ENCODE measurements at regions not wholly inside any gene's neighbourhood (a gene's known extent, or its start where the extent isn't known, plus 50 kb on each side); places are given as distances from the start of the nearest gene placed in this dataset.

- H3K27me3 ChIP-seq (replicated peaks in 1 of 4; ENCODE audit: control insufficient read depth in 3 of 4, extremely low read depth in 1 of 4, insufficient read depth in 3 of 4, low read length in 3 of 4), result no peaks in the 10 kb centered on the region
- H2BK120ac ChIP-seq (replicated peaks; ENCODE audit: low read depth, low read length), result no peak overlapping the region
These were observed 648.6 kb downstream of the SEMA5A start for GRCh38 chr5:8897316-8897715.

More at GRCh38 chr5:8897316-8897715, 648.6 kb downstream of the SEMA5A start:
- no peak overlapping the region for H3K4ac ChIP-seq (replicated peaks; ENCODE audit: insufficient read length, low read depth, low read length)
- no peak overlapping the region for H3K56ac ChIP-seq (replicated peaks; ENCODE audit: insufficient read length, low read depth, low read length)
- H3K9me3 ChIP-seq (ENCODE audit: insufficient read depth in 2 of 2, low read depth in 1 of 2, low read length in 1 of 2), result no peaks in the 10 kb centered on the region
- H2BK15ac ChIP-seq (ENCODE audit: low read length), result no peak overlapping the region
- H2BK5ac ChIP-seq (ENCODE audit: low read depth, low read length), result no peak overlapping the region
- no peaks in the 10 kb centered on the region for H4K20me1 ChIP-seq (replicated peaks in 1 of 2; ENCODE audit: control insufficient read depth in 1 of 2, insufficient read depth in 2 of 2, low read length in 2 of 2)
- H3K4me2 ChIP-seq (ENCODE audit: insufficient read depth in 1 of 2, low read depth in 2 of 2, low read length in 2 of 2), result no peak overlapping the region
- H2BK12ac ChIP-seq (ENCODE audit: low read depth, low read length), result no peak overlapping the region
- no peak overlapping the region for H2AFZ ChIP-seq (ENCODE audit: low read length)
- no peak overlapping the region for H2BK20ac ChIP-seq (ENCODE audit: low read length)
- no peaks in the 10 kb centered on the region for H3K23me2 ChIP-seq (ENCODE audit: low read depth, low read length)
- no peaks in the 10 kb centered on the region for H3K79me2 ChIP-seq (ENCODE audit: control insufficient read depth in 1 of 2, insufficient read depth in 2 of 2, low read length in 2 of 2)
- no peaks in the 10 kb centered on the region for H3K79me1 ChIP-seq (ENCODE audit: low read depth, low read length)
- H3K14ac ChIP-seq (ENCODE audit: insufficient read length), result no peak overlapping the region
- CTCF ChIA-PET (ENCODE audit: partially characterized antibody), result interaction anchor here (2.0 kb wide), 1 partner anchor 10 kb away, joined by 10 read pairs; no protein-coding TSS in a partner anchor
- 97% methylated on average over 5 of the region's 5 CpGs; no CpG with 5 or more reads in 1 of the 2 experiments for WGBS, 2 experiments (ENCODE audit: extremely low coverage in 1 of 2, insufficient coverage in 1 of 2, insufficient read length in 1 of 2, insufficient replicate concordance in 2 of 2, low coverage in 1 of 2, low lambda C conversion rate in 2 of 2, missing lambda C conversion rate in 1 of 2)
- H4K8ac ChIP-seq (ENCODE audit: extremely low read depth, insufficient read depth, low read length), result no peak overlapping the region
- H3K9ac ChIP-seq (replicated peaks in 1 of 4; ENCODE audit: extremely low read depth in 1 of 4, low read depth in 3 of 4, low read length in 3 of 4), result no peak overlapping the region
- no peak overlapping the region for H4K5ac ChIP-seq (ENCODE audit: insufficient read length, low read depth, low read length)
- H3K27ac ChIP-seq (ENCODE audit: low read depth, low read length), result no peak overlapping the region
- no peak overlapping the region for H3K4me3 ChIP-seq (ENCODE audit: extremely low read depth in 1 of 4, insufficient read depth in 2 of 4, low read depth in 3 of 4, low read length in 4 of 4)
- TF ChIP-seq KDM1A (IDR thresholded peaks at IDR 0.05; ENCODE audit: borderline replicate concordance, low read length), result no peak
- no peak for TF ChIP-seq CREB1 (IDR thresholded peaks at IDR 0.05)
- no peak for TF ChIP-seq POLR2A (IDR thresholded peaks at IDR 0.05; ENCODE audit: control extremely low read depth in 1 of 2, low read depth in 2 of 2, low read length in 2 of 2)
- TF ChIP-seq BACH1 (IDR thresholded peaks at IDR 0.05; ENCODE audit: low read length), result no peak
- no peak for TF ChIP-seq MAFK (IDR thresholded peaks at IDR 0.05; ENCODE audit: low read depth, low read length)
- POLR2A ChIA-PET (ENCODE audit: partially characterized antibody), result no interaction called here
- H4K91ac ChIP-seq (replicated peaks; ENCODE audit: insufficient read length, low read length), result no peak overlapping the region
- no peak overlapping the region for H2AK5ac ChIP-seq (ENCODE audit: low read depth, low read length)
- no peak overlapping the region for H3K18ac ChIP-seq (ENCODE audit: extremely low read depth, low read length)
- DNase-seq (ENCODE audit: low read depth in 1 of 2, low spot score in 2 of 2) (no peak), FAIRE-seq (no peak)
- H3K23ac ChIP-seq (ENCODE audit: insufficient read length), result no peak overlapping the region
- H3K36me3 ChIP-seq (ENCODE audit: control insufficient read depth in 2 of 4, insufficient read depth in 4 of 4, low read length in 3 of 4), result no peaks in the 10 kb centered on the region
- H3K4me1 ChIP-seq (replicated peaks in 1 of 4; ENCODE audit: control insufficient read depth in 3 of 4, insufficient read depth in 4 of 4, low read length in 3 of 4), result no peaks in the 10 kb centered on the region

Measured in H1 (cell line).